ENCODE measurements at regions not wholly inside any gene's neighbourhood (a gene's known extent, or its start where the extent isn't known, plus 50 kb on each side); places are given as distances from the start of the nearest gene placed in this dataset.

- TF ChIP-seq CTCF (IDR thresholded peaks at IDR 0.05): no peak
- TF ChIP-seq POLR2A (IDR thresholded peaks at IDR 0.05): no peak
Measured at GRCh38 chr12:34386016-34386415, 363.7 kb downstream of the ALG10 start.
